OCI-LY1 (cell line): ENCODE measurements at regions not wholly inside any gene's neighbourhood (a gene's known extent, or its start where the extent isn't known, plus 50 kb on each side); places are given as distances from the start of the nearest gene placed in this dataset.

Experiments used
- H2AFZ ChIP-seq: fragments of 200-600 bp; sonication (generic), shearing (Covaris generic); 2 replicates; pipeline ENCODE4 v1.6.0; 2014; ENCODE audit warnings: antibody characterized with exemption, mild to moderate bottlenecking, low read length
- H3F3A ChIP-seq: fragments of 200-600 bp; sonication (generic), shearing (Covaris generic); 2 replicates; pipeline ENCODE4 v1.6.0; 2014; ENCODE audit warnings: mild to moderate bottlenecking, antibody characterized with exemption, low read length, moderate library complexity; ENCODE audit not compliant: insufficient read depth
- H3K27ac ChIP-seq: fragments of 200-600 bp; sonication (generic); 2 replicates; pipeline ENCODE4 v1.5.1; 2014; ENCODE audit warnings: low read length, mixed run types, mild to moderate bottlenecking, low read depth; ENCODE audit not compliant: poor library complexity, severe bottlenecking
- H3K27me3 ChIP-seq: fragments of 200-600 bp; sonication (generic); 2 replicates; pipeline ENCODE4 v1.6.0; 2014; ENCODE audit warnings: antibody characterized with exemption, mild to moderate bottlenecking, low read length, moderate library complexity; ENCODE audit not compliant: insufficient read depth
- H3K36me3 ChIP-seq: fragments of 200-600 bp; sonication (generic); 2 replicates; pipeline ENCODE4 v1.6.1; 2014; ENCODE audit warnings: mild to moderate bottlenecking, antibody characterized with exemption, low read length, moderate library complexity, mixed read lengths; ENCODE audit not compliant: insufficient read depth
- H3K4me1 ChIP-seq: fragments of 200-600 bp; sonication (generic); 2 replicates; pipeline ENCODE4 v1.5.1; 2014; ENCODE audit warnings: mild to moderate bottlenecking, low read length, moderate library complexity; ENCODE audit not compliant: insufficient read depth, severe bottlenecking
- H3K4me2 ChIP-seq: fragments of 200-600 bp; sonication (generic), shearing (Covaris generic); 2 replicates; pipeline ENCODE4 v1.6.1; 2014; ENCODE audit warnings: low read length
- H3K4me3 ChIP-seq: fragments of 200-600 bp; sonication (generic); 2 replicates; pipeline ENCODE4 v1.5.1; 2014; ENCODE audit warnings: low read length, low read depth, mild to moderate bottlenecking, mixed read lengths; ENCODE audit not compliant: poor library complexity, severe bottlenecking
- H3K79me2 ChIP-seq: fragments of 200-600 bp; shearing (Covaris generic); 2 replicates; pipeline ENCODE4 v1.6.1; 2016; ENCODE audit warnings: mixed run types, low read length, mixed read lengths; ENCODE audit not compliant: insufficient read depth
- H3K9ac ChIP-seq: fragments of 200-600 bp; sonication (generic), shearing (Covaris generic); 2 replicates; pipeline ENCODE4 v1.6.1; 2014; ENCODE audit warnings: mild to moderate bottlenecking, low read length, mixed read lengths
- H3K9me2 ChIP-seq: fragments of 200-600 bp; sonication (generic), shearing (Covaris generic); 2 replicates; pipeline ENCODE4 v1.6.1; 2014; ENCODE audit warnings: low read depth, mild to moderate bottlenecking, low read length, mixed read lengths
- H3K9me3 ChIP-seq: fragments of 200-600 bp; shearing (Covaris generic); 2 replicates; pipeline ENCODE4 v1.6.1; 2014; ENCODE audit warnings: low read length, mixed read lengths
- H4K20me1 ChIP-seq: fragments of 200-600 bp; sonication (generic), shearing (Covaris generic); 2 replicates; pipeline ENCODE4 v1.6.0; 2016; ENCODE audit warnings: mild to moderate bottlenecking, low read length; ENCODE audit not compliant: insufficient read depth
- CTCF ChIP-seq: fragments of 200-600 bp; sonication (generic), shearing (Covaris generic); IDR thresholded peaks from 2 replicates; pipeline ENCODE4 v1.5.1; 2017; ENCODE audit warnings: mild to moderate bottlenecking, antibody characterized with exemption, low read length, moderate library complexity, mixed read lengths
- EZH2 ChIP-seq: fragments of 200-600 bp; sonication (generic), shearing (Covaris generic); IDR thresholded peaks from 2 replicates; pipeline ENCODE4 v1.8.0; 2017; ENCODE audit warnings: borderline replicate concordance, mixed run types, mild to moderate bottlenecking, antibody characterized with exemption, low read length, moderate library complexity, mixed read lengths

GRCh38 chr5:27928060-27928459, 889.7 kb upstream of the CDH9 start:
- H3K4me3 ChIP-seq, result no peak overlapping the region
- H3K27me3 ChIP-seq, result no peaks in the 10 kb centered on the region
- no peaks in the 10 kb centered on the region for H4K20me1 ChIP-seq
- no peak for TF ChIP-seq CTCF
- TF ChIP-seq EZH2, result no peak
- H3K79me2 ChIP-seq, result no peaks in the 10 kb centered on the region
- H2AFZ ChIP-seq, result no peak overlapping the region
- no peaks in the 10 kb centered on the region for H3K36me3 ChIP-seq
- H3K4me2 ChIP-seq, result no peak overlapping the region
- no peaks in the 10 kb centered on the region for H3K9me2 ChIP-seq
- H3K9ac ChIP-seq, result no peak overlapping the region
- H3K27ac ChIP-seq, result no peak overlapping the region
- H3K9me3 ChIP-seq, result no peaks in the 10 kb centered on the region
- no peaks in the 10 kb centered on the region for H3K4me1 ChIP-seq
- H3F3A ChIP-seq, result no peaks in the 10 kb centered on the region

- no peak overlapping the region for H3K27ac ChIP-seq
- no peaks in the 10 kb centered on the region for H3K4me1 ChIP-seq
- no peaks in the 10 kb centered on the region for H3K79me2 ChIP-seq
- no peak overlapping the region for H3K4me2 ChIP-seq
- TF ChIP-seq CTCF (no peak), EZH2 (no peak)
- no peaks in the 10 kb centered on the region for H4K20me1 ChIP-seq
- no peak overlapping the region for H3K9ac ChIP-seq
- H2AFZ ChIP-seq, result no peak overlapping the region
- no peaks in the 10 kb centered on the region for H3K9me3 ChIP-seq
- no peak overlapping the region for H3K4me3 ChIP-seq
- H3K27me3 ChIP-seq, result no peaks in the 10 kb centered on the region
- no peaks in the 10 kb centered on the region for H3K36me3 ChIP-seq
- H3K9me2 ChIP-seq, result no peaks in the 10 kb centered on the region
- H3F3A ChIP-seq, result no peaks in the 10 kb centered on the region
Observed at GRCh38 chr5:27911216-27911615, 872.8 kb upstream of the CDH9 start.

- H3K9ac ChIP-seq, result no peak overlapping the region
- no peaks in the 10 kb centered on the region for H3F3A ChIP-seq
- no peaks in the 10 kb centered on the region for H3K9me3 ChIP-seq
- H3K4me1 ChIP-seq, result no peaks in the 10 kb centered on the region
- no peak overlapping the region for H3K4me2 ChIP-seq
- TF ChIP-seq EZH2 (no peak), CTCF (no peak)
- no peaks in the 10 kb centered on the region for H3K9me2 ChIP-seq
- no peaks in the 10 kb centered on the region for H3K79me2 ChIP-seq
- H2AFZ ChIP-seq, result no peak overlapping the region
- H3K36me3 ChIP-seq, result no peaks in the 10 kb centered on the region
- H3K27me3 ChIP-seq, result no peaks in the 10 kb centered on the region
- no peaks in the 10 kb centered on the region for H4K20me1 ChIP-seq
- no peak overlapping the region for H3K4me3 ChIP-seq
- H3K27ac ChIP-seq, result no peak overlapping the region
Observed at GRCh38 chr5:27908341-27908740, 870.0 kb upstream of the CDH9 start.
